H1 (cell line): ENCODE measurements at regions not wholly inside any gene's neighbourhood (a gene's known extent, or its start where the extent isn't known, plus 50 kb on each side); places are given as distances from the start of the nearest gene placed in this dataset.

ENCODE experiments used
- CTCF ChIA-PET: fragments of 300-600 bp; sonication (Branson Sonifier 250); formaldehyde crosslinking; loops from one replicate; lab custom pipeline; 2021; ENCODE audit not compliant: partially characterized antibody; lab: Charles Lee
- POLR2A ChIA-PET: fragments of 300-600 bp; sonication (Branson Sonifier 250); formaldehyde crosslinking; loops from one replicate; lab custom pipeline; 2021; ENCODE audit warnings: inconsistent platforms; ENCODE audit not compliant: partially characterized antibody; lab: Charles Lee
- DNase-seq, 2 experiments: peaks; one replicate each; pipeline versions ENCODE4 v3.0.0 to v3.0.0-alpha.2; 2010 to 2022; ENCODE audit warnings: low spot score in 2 of 2, low read depth in 1 of 2, mixed read lengths in 1 of 2
- FAIRE-seq: peaks from 2 replicates; lab custom pipeline; 2011; peaks lifted over from hg19 to GRCh38; lab: Jason Lieb, UNC
- H2AFZ ChIP-seq: 2 replicates; pipeline ENCODE4 v1.8.1; 2012; ENCODE audit warnings: low read length, inconsistent platforms
- H2AK5ac ChIP-seq: 2 replicates; pipeline ENCODE4 v1.6.1; 2013; ENCODE audit warnings: low read depth, low read length
- H2BK120ac ChIP-seq: replicated peaks from 2 replicates; pipeline ENCODE3; 2013; ENCODE audit warnings: low read depth, low read length, inconsistent platforms
- H2BK12ac ChIP-seq: 2 replicates; pipeline ENCODE4 v1.6.1; 2013; ENCODE audit warnings: low read depth, low read length
- H2BK15ac ChIP-seq: 2 replicates; pipeline ENCODE4 v1.6.1; 2013; ENCODE audit warnings: low read length
- H2BK20ac ChIP-seq: 2 replicates; pipeline ENCODE4 v1.6.1; 2013; ENCODE audit warnings: low read length
- H2BK5ac ChIP-seq: 2 replicates; pipeline ENCODE4 v1.6.1; 2013; ENCODE audit warnings: low read depth, low read length
- H3K14ac ChIP-seq: 2 replicates; pipeline ENCODE4 v1.6.1; 2013; ENCODE audit warnings: inconsistent platforms; ENCODE audit not compliant: insufficient read length
- H3K18ac ChIP-seq: 2 replicates; pipeline ENCODE4 v1.6.1; 2013; ENCODE audit warnings: low read length; ENCODE audit errors: extremely low read depth
- H3K23ac ChIP-seq: 2 replicates; pipeline ENCODE4 v1.6.1; 2013; ENCODE audit warnings: inconsistent platforms; ENCODE audit not compliant: insufficient read length
- H3K23me2 ChIP-seq: 2 replicates; pipeline ENCODE4 v1.6.1; 2013; ENCODE audit warnings: low read depth, low read length
- H3K27ac ChIP-seq: 2 replicates; pipeline ENCODE4 v1.6.1; 2011; ENCODE audit warnings: low read depth, low read length, inconsistent platforms
- H3K27me3 ChIP-seq, 4 experiments: replicated peaks in 1 of 4; 1 replicate in 1 of 4; 2 replicates in 3 of 4; pipeline versions ENCODE4 v1.6.1 to v1.8.1; 2011 to 2013; ENCODE audit warnings: low read length in 3 of 4, mild to moderate bottlenecking in 3 of 4, inconsistent platforms in 2 of 4, mixed read lengths in 2 of 4, moderate library complexity in 1 of 4; ENCODE audit not compliant: control insufficient read depth in 3 of 4, insufficient read depth in 3 of 4; ENCODE audit errors: extremely low read depth in 1 of 4
- H3K36me3 ChIP-seq, 4 experiments: 2 replicates each; pipeline versions ENCODE4 v1.6.1 to v1.8.1; 2011 to 2013; ENCODE audit warnings: mild to moderate bottlenecking in 4 of 4, low read length in 3 of 4, moderate library complexity in 2 of 4, control low read depth in 1 of 4, inconsistent platforms in 1 of 4; ENCODE audit not compliant: insufficient read depth in 4 of 4, control insufficient read depth in 2 of 4
- H3K4ac ChIP-seq: replicated peaks from 2 replicates; pipeline ENCODE3; 2013; ENCODE audit warnings: low read length, low read depth, mixed read lengths, inconsistent platforms; ENCODE audit not compliant: insufficient read length
- H3K4me1 ChIP-seq, 4 experiments: replicated peaks in 1 of 4; 1 replicate in 1 of 4; 2 replicates in 3 of 4; pipeline versions ENCODE4 v1.6.1 to v1.8.1; 2011 to 2013; ENCODE audit warnings: low read length in 3 of 4, inconsistent platforms in 2 of 4, mixed read lengths in 1 of 4; ENCODE audit not compliant: insufficient read depth in 4 of 4, control insufficient read depth in 3 of 4
- H3K4me2 ChIP-seq, 2 experiments: 2 replicates each; pipeline versions ENCODE4 v1.6.1 to v1.8.1; 2011 to 2013; ENCODE audit warnings: low read depth in 2 of 2, low read length in 2 of 2, control low read depth in 1 of 2, inconsistent platforms in 1 of 2, mild to moderate bottlenecking in 1 of 2; ENCODE audit not compliant: insufficient read depth in 1 of 2
- H3K4me3 ChIP-seq, 4 experiments: fragments of 200-600, 300-600 bp in 1 of 4; sonication (generic), shearing (Covaris generic), sonication (Bioruptor Twin) in 1 of 4; 2 replicates each; pipeline versions ENCODE4 v1.5.1 to v1.8.1; 2011 to 2016; ENCODE audit warnings: low read length in 4 of 4, low read depth in 3 of 4, control low read depth in 2 of 4, inconsistent platforms in 2 of 4, mild to moderate bottlenecking in 2 of 4, mixed read lengths in 1 of 4, moderate library complexity in 1 of 4; ENCODE audit not compliant: insufficient read depth in 2 of 4; ENCODE audit errors: extremely low read depth in 1 of 4
- H3K56ac ChIP-seq: replicated peaks from 2 replicates; pipeline ENCODE3; 2013; ENCODE audit warnings: low read depth, mild to moderate bottlenecking, mixed read lengths, low read length, inconsistent platforms; ENCODE audit not compliant: insufficient read length
- H3K79me1 ChIP-seq: 2 replicates; pipeline ENCODE4 v1.6.1; 2013; ENCODE audit warnings: low read depth, low read length, control low read depth
- H3K79me2 ChIP-seq, 2 experiments: 2 replicates each; pipeline versions ENCODE4 v1.6.1 to v1.8.1; 2012 to 2013; ENCODE audit warnings: low read length in 2 of 2, mild to moderate bottlenecking in 2 of 2, inconsistent platforms in 1 of 2; ENCODE audit not compliant: insufficient read depth in 2 of 2, control insufficient read depth in 1 of 2
- H3K9ac ChIP-seq, 4 experiments: replicated peaks in 1 of 4; 1 replicate in 1 of 4; 2 replicates in 3 of 4; pipeline versions ENCODE4 v1.6.1 to v1.8.1; 2011 to 2013; ENCODE audit warnings: low read depth in 3 of 4, low read length in 3 of 4, control low read depth in 2 of 4, mild to moderate bottlenecking in 2 of 4, moderate library complexity in 2 of 4, inconsistent platforms in 1 of 4; ENCODE audit errors: extremely low read depth in 1 of 4
- H3K9me3 ChIP-seq, 2 experiments: 2 replicates each; pipeline versions ENCODE4 v1.6.1 to v1.8.1; 2012 to 2013; ENCODE audit warnings: mild to moderate bottlenecking in 2 of 2, moderate library complexity in 2 of 2, control low read depth in 1 of 2, inconsistent platforms in 1 of 2, low read depth in 1 of 2, low read length in 1 of 2, mixed read lengths in 1 of 2; ENCODE audit not compliant: insufficient read depth in 2 of 2
- H4K20me1 ChIP-seq, 2 experiments: replicated peaks in 1 of 2; 2 replicates each; pipeline versions ENCODE3 to v1.8.1; 2011 to 2013; ENCODE audit warnings: inconsistent platforms in 2 of 2, low read length in 2 of 2, mild to moderate bottlenecking in 1 of 2; ENCODE audit not compliant: insufficient read depth in 2 of 2, control insufficient read depth in 1 of 2
- H4K5ac ChIP-seq: 2 replicates; pipeline ENCODE4 v1.6.1; 2013; ENCODE audit warnings: low read length, low read depth, mixed read lengths, inconsistent platforms; ENCODE audit not compliant: insufficient read length
- H4K8ac ChIP-seq: 2 replicates; pipeline ENCODE4 v1.8.0; 2013; ENCODE audit warnings: mild to moderate bottlenecking, moderate library complexity, low read length, inconsistent platforms; ENCODE audit not compliant: insufficient read depth; ENCODE audit errors: extremely low read depth
- H4K91ac ChIP-seq: replicated peaks from 2 replicates; pipeline ENCODE3; 2013; ENCODE audit warnings: low read length, mixed read lengths, inconsistent platforms; ENCODE audit not compliant: insufficient read length
- CHD1 ChIP-seq: IDR thresholded peaks from 2 replicates; pipeline ENCODE4 v1.6.1; 2012; ENCODE audit warnings: low read depth, low read length, improper control_type of control experiment
- CHD2 ChIP-seq: IDR thresholded peaks from 2 replicates; pipeline ENCODE4 v1.6.1; 2012; ENCODE audit warnings: low read length, improper control_type of control experiment
- EP300 ChIP-seq, 2 experiments: IDR thresholded peaks; 1 replicate in 1 of 2; 2 replicates in 1 of 2; pipeline ENCODE4 v1.6.1; 2011 to 2012; ENCODE audit warnings: low read depth in 2 of 2, low read length in 2 of 2, mild to moderate bottlenecking in 2 of 2, borderline replicate concordance in 1 of 2, inconsistent platforms in 1 of 2, moderate library complexity in 1 of 2
- HDAC6 ChIP-seq: IDR thresholded peaks from one replicate; pipeline ENCODE4 v1.7.1; 2012; ENCODE audit warnings: low read depth, mild to moderate bottlenecking, inconsistent platforms, low read length, moderate library complexity
- POU5F1 ChIP-seq: IDR thresholded peaks from 2 replicates; pipeline ENCODE4 v1.6.1; 2011; ENCODE audit warnings: low read depth, mild to moderate bottlenecking, low read length, moderate library complexity
- TBP ChIP-seq: IDR thresholded peaks from 2 replicates; pipeline ENCODE4 v1.6.1; 2011; ENCODE audit warnings: low read depth, low read length, improper control_type of control experiment
- WGBS, 2 experiments: shearing (Covaris generic) in 1 of 2; methylation state at CpG; one replicate each; pipeline versions ENCODE4 v1.1.6 to v1.1.7; 2013 to 2015; ENCODE audit warnings: low lambda C conversion rate in 2 of 2, mixed read lengths in 2 of 2, inconsistent platforms in 1 of 2, low coverage in 1 of 2, missing lambda C conversion rate in 1 of 2; ENCODE audit not compliant: insufficient replicate concordance in 2 of 2, insufficient coverage in 1 of 2, insufficient read length in 1 of 2; ENCODE audit errors: extremely low coverage in 1 of 2, missing lambda C conversion rate in 1 of 2; 5-methylcytosine and 5-hydroxymethylcytosine counted together
- TF ChIP-seq, protein P1 (sequence below): IDR thresholded peaks from 2 replicates; pipeline ENCODE4 v1.6.1; 2011; ENCODE audit warnings: low read depth, mild to moderate bottlenecking, low read length; ENCODE audit not compliant: insufficient read depth
- TF ChIP-seq, protein P2 (sequence below): IDR thresholded peaks from 2 replicates; pipeline ENCODE4 v1.6.1; 2012; ENCODE audit warnings: inconsistent platforms
- TF ChIP-seq, protein P3 (sequence below), 3 experiments: IDR thresholded peaks; 1 replicate in 2 of 3; 2 replicates in 1 of 3; pipeline versions ENCODE4 v1.5.1 to v1.6.1; 2011; ENCODE audit warnings: low read length in 3 of 3, mild to moderate bottlenecking in 3 of 3, inconsistent platforms in 2 of 3, low read depth in 1 of 3, moderate library complexity in 1 of 3; ENCODE audit not compliant: insufficient read depth in 1 of 3; ENCODE audit errors: control extremely low read depth in 1 of 3

DNA sequence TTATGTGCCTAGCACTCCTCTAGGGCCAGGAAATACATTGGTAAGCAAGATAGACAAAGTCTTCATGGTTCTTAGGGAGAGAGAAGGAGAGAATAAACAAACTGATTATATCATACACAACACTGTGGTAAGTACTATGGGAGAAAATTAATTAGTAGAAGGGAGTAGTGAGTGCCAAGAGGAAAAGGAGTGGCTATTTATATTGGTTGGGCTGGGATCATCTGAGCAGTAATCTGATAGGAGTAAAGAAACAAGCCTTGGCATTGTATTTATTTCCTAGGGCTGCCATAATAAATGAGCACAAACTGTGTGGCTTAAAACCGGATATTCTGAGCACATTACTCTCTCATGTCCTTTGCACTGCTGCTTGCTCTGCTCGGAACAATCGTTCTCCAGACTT lies 158.1 kb upstream of the PHF14 start:
- no peak overlapping the region for H2BK15ac ChIP-seq
- no peak overlapping the region for H2BK5ac ChIP-seq
- H4K91ac ChIP-seq = no peak overlapping the region
- CTCF ChIA-PET = no interaction called here
- 93% methylated on average over 3 of the region's 3 CpGs; no CpG with 5 or more reads in 1 of the 2 experiments for WGBS, 2 experiments
- H3K9ac ChIP-seq = no peak overlapping the region
- H4K8ac ChIP-seq = no peak overlapping the region
- no peaks in the 10 kb centered on the region for H3K36me3 ChIP-seq
- H3K18ac ChIP-seq = no peak overlapping the region
- DNase-seq (no peak), FAIRE-seq (no peak)
- H3K4me3 ChIP-seq = no peak overlapping the region
- POLR2A ChIA-PET = no interaction called here
- H3K14ac ChIP-seq = no peak overlapping the region
- H2AFZ ChIP-seq = no peak overlapping the region
- no peak overlapping the region for H3K4me2 ChIP-seq
- H4K20me1 ChIP-seq = no peaks in the 10 kb centered on the region
- no peak overlapping the region for H2BK12ac ChIP-seq
- H2BK120ac ChIP-seq = no peak overlapping the region
- no peaks in the 10 kb centered on the region for H3K23me2 ChIP-seq
- no peak overlapping the region for H3K27ac ChIP-seq
- peaks cover 0 to 5% of the 10 kb centered on the region in 2 experiments; a peak in 2 of 4 replicates for H3K9me3 ChIP-seq
- H2AK5ac ChIP-seq = no peak overlapping the region
- H3K4ac ChIP-seq = no peak overlapping the region
- no peak overlapping the region for H4K5ac ChIP-seq
- H3K27me3 ChIP-seq = no peaks in the 10 kb centered on the region; a peak in 1 of 7 replicates
- H2BK20ac ChIP-seq = no peak overlapping the region
- H3K79me1 ChIP-seq = no peaks in the 10 kb centered on the region
- no peaks in the 10 kb centered on the region for H3K4me1 ChIP-seq
- no peak overlapping the region for H3K56ac ChIP-seq
- no peaks in the 10 kb centered on the region for H3K79me2 ChIP-seq
- H3K23ac ChIP-seq = no peak overlapping the region
- TF ChIP-seq HDAC6 (no peak), TBP (no peak), CHD1 (no peak), CHD2 (no peak), EP300 (IDR thresholded peaks at IDR 0.05; ENCODE audit: borderline replicate concordance in 1 of 2, low read depth in 2 of 2, low read length in 2 of 2) (no peak), POU5F1 (no peak)
- TF ChIP-seq, protein P1, sequence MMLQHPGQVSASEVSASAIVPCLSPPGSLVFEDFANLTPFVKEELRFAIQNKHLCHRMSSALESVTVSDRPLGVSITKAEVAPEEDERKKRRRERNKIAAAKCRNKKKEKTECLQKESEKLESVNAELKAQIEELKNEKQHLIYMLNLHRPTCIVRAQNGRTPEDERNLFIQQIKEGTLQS = no peak
- TF ChIP-seq, protein P2, sequence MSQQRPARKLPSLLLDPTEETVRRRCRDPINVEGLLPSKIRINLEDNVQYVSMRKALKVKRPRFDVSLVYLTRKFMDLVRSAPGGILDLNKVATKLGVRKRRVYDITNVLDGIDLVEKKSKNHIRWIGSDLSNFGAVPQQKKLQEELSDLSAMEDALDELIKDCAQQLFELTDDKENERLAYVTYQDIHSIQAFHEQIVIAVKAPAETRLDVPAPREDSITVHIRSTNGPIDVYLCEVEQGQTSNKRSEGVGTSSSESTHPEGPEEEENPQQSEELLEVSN = no peak
- TF ChIP-seq, protein P3, sequence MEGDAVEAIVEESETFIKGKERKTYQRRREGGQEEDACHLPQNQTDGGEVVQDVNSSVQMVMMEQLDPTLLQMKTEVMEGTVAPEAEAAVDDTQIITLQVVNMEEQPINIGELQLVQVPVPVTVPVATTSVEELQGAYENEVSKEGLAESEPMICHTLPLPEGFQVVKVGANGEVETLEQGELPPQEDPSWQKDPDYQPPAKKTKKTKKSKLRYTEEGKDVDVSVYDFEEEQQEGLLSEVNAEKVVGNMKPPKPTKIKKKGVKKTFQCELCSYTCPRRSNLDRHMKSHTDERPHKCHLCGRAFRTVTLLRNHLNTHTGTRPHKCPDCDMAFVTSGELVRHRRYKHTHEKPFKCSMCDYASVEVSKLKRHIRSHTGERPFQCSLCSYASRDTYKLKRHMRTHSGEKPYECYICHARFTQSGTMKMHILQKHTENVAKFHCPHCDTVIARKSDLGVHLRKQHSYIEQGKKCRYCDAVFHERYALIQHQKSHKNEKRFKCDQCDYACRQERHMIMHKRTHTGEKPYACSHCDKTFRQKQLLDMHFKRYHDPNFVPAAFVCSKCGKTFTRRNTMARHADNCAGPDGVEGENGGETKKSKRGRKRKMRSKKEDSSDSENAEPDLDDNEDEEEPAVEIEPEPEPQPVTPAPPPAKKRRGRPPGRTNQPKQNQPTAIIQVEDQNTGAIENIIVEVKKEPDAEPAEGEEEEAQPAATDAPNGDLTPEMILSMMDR (IDR thresholded peaks at IDR 0.05; ENCODE audit: control extremely low read depth in 1 of 3, insufficient read depth in 1 of 3, low read depth in 1 of 3, low read length in 3 of 3) = no peak
